ENCODE measurements at regions not wholly inside any gene's neighbourhood (a gene's known extent, or its start where the extent isn't known, plus 50 kb on each side); places are given as distances from the start of the nearest gene placed in this dataset.

DNA sequence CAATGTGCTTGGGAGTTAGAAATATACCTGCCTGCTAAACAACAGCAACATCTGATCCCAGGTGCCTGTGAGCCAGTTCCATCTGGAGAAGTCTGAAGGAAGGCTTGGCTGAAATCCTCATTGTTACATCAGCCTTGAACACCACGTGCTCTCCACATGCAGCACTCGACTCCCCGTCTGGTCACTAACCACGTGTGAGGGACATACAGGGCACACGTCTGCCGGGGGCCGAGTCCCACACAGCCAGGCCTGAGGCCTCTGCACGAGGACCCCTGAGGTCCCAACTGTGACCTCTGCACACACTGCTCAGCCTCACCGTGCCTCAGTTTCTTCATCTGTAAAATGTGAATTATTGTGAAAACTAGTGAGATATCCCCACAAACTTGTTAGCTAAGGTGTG lies 236.5 kb upstream of the SALL3 start:
- TF ChIP-seq, protein P1, sequence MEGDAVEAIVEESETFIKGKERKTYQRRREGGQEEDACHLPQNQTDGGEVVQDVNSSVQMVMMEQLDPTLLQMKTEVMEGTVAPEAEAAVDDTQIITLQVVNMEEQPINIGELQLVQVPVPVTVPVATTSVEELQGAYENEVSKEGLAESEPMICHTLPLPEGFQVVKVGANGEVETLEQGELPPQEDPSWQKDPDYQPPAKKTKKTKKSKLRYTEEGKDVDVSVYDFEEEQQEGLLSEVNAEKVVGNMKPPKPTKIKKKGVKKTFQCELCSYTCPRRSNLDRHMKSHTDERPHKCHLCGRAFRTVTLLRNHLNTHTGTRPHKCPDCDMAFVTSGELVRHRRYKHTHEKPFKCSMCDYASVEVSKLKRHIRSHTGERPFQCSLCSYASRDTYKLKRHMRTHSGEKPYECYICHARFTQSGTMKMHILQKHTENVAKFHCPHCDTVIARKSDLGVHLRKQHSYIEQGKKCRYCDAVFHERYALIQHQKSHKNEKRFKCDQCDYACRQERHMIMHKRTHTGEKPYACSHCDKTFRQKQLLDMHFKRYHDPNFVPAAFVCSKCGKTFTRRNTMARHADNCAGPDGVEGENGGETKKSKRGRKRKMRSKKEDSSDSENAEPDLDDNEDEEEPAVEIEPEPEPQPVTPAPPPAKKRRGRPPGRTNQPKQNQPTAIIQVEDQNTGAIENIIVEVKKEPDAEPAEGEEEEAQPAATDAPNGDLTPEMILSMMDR (IDR thresholded peaks at IDR 0.05; ENCODE audit: borderline replicate concordance, extremely low read depth, low read length, poor library complexity, severe bottlenecking), result no peak
- TF ChIP-seq EZH2 (IDR thresholded peaks at IDR 0.05; ENCODE audit: borderline replicate concordance, low read depth, low read length, severe bottlenecking), result no peak

All from DND-41 (cell line).